ENCODE measurements at regions not wholly inside any gene's neighbourhood (a gene's known extent, or its start where the extent isn't known, plus 50 kb on each side); places are given as distances from the start of the nearest gene placed in this dataset.

DNA sequence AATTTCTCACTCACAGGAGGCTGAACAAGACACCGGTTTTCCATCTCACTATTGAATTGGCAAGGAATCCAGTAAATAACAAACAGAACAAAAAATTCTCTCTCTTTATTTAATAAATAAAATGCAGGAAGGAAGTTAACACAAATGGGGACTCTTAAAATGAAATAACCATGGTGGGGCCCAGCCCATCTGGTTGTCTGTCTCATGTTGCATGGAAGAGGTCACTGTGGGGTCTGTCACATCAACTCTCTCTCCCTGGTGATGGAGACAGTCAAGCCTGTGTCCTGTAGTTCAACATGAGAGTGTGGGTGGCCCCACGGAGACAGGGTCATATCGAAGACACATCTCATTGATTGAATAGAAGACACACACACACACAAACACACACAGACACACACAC is 297.7 kb downstream of the IRX2 start:
- TF ChIP-seq, protein P1, sequence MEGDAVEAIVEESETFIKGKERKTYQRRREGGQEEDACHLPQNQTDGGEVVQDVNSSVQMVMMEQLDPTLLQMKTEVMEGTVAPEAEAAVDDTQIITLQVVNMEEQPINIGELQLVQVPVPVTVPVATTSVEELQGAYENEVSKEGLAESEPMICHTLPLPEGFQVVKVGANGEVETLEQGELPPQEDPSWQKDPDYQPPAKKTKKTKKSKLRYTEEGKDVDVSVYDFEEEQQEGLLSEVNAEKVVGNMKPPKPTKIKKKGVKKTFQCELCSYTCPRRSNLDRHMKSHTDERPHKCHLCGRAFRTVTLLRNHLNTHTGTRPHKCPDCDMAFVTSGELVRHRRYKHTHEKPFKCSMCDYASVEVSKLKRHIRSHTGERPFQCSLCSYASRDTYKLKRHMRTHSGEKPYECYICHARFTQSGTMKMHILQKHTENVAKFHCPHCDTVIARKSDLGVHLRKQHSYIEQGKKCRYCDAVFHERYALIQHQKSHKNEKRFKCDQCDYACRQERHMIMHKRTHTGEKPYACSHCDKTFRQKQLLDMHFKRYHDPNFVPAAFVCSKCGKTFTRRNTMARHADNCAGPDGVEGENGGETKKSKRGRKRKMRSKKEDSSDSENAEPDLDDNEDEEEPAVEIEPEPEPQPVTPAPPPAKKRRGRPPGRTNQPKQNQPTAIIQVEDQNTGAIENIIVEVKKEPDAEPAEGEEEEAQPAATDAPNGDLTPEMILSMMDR (IDR thresholded peaks at IDR 0.05; ENCODE audit: control extremely low read depth in 1 of 3, insufficient read depth in 1 of 3, low read depth in 1 of 3, low read length in 3 of 3) = no peak
- TF ChIP-seq EP300 (IDR thresholded peaks at IDR 0.05; ENCODE audit: borderline replicate concordance in 1 of 2, low read depth in 2 of 2, low read length in 2 of 2) = no peak

Data from H1 (cell line).